Testis (tissue), 2 donors: ENCODE measurements at regions not wholly inside any gene's neighbourhood (a gene's known extent, or its start where the extent isn't known, plus 50 kb on each side); places are given as distances from the start of the nearest gene placed in this dataset.
A peak's percentile ranks its signal among the peaks of the same experiment; 100 is the strongest.
"Not testable (repeated sequence)": the region's sequence is repeated elsewhere in the genome, so short reads cannot be mapped to it uniquely, and the experiment has no call there.

Experiments
- DNase-seq: peaks from one replicate; pipeline ENCODE4 v3.0.0-alpha.2; 2019
- H3K27ac ChIP-seq, 2 donors: fragments of 200-600 bp; sonication (generic); one replicate each; pipeline ENCODE4 v1.5.1; 2019
- H3K27me3 ChIP-seq: fragments of 200-600 bp; sonication (generic); one replicate; pipeline ENCODE4 v1.5.1; 2019
- H3K36me3 ChIP-seq: fragments of 200-600 bp; sonication (generic); one replicate; pipeline ENCODE4 v1.5.1; 2017; ENCODE audit warnings: low read depth; ENCODE audit errors: missing control alignments
- H3K4me1 ChIP-seq: fragments of 200-600 bp; sonication (generic); one replicate; pipeline ENCODE4 v1.5.1; 2019
- H3K4me3 ChIP-seq, 2 donors: fragments of 200-600 bp; sonication (generic); one replicate each; pipeline ENCODE4 v1.5.1; 2017 to 2019
- H3K9me3 ChIP-seq: fragments of 200-600 bp; sonication (generic); one replicate; pipeline ENCODE4 v1.5.1; 2017
- CTCF ChIP-seq, 3 experiments: fragments of 450-650 bp in 2 of 3; fragments of 200-600 bp in 1 of 3; sonication (generic) in 1 of 3; IDR thresholded peaks; one replicate each; pipeline ENCODE4 v1.5.1; 2016 to 2019; ENCODE audit warnings: antibody characterized with exemption in 3 of 3, mild to moderate bottlenecking in 2 of 3, moderate library complexity in 1 of 3
- POLR2A ChIP-seq: fragments of 450-650 bp; IDR thresholded peaks from one replicate; pipeline ENCODE4 v1.6.1; 2017; ENCODE audit warnings: antibody characterized with exemption, mild to moderate bottlenecking, moderate library complexity
- WGBS, 2 donors: methylation state at CpG; one replicate each; pipeline ENCODE4 v1.1.5; 2018; 5-methylcytosine and 5-hydroxymethylcytosine counted together
- intact Hi-C: fragments of 100-400 bp; cut with DNase I; formaldehyde crosslinking; loops from one replicate; pipeline ENCODE4 v1.15.1; 2023; ENCODE audit warnings: low total_unique reads

DNA sequence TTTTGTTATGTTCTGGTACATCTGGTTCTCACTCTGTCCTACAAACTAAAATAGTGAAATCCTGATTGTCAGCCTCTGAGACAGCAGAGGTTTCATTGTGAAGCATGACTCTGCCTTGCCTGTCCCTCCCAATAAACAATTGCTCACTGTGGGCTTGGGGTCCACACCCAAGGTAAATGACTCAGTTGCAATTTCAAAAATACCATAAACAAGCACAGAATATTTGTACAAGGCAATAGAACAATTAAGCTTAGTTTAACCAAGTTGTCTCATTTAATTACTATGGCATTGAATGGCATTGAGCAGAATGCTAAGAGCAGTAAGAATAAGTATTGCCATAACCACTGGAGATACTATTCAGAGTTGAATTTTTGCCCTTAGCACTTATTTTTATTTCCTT, 353.6 kb downstream of the SPRY2 start:
- TF ChIP-seq POLR2A = no peak
- TF ChIP-seq CTCF (IDR thresholded peaks at IDR 0.05) = no peak
- Histone ChIP-seq H3K4me1 (no peaks in the 10 kb centered on the region), H3K27me3 (no peaks in the 10 kb centered on the region), H3K27ac (no peak overlapping the region), H3K9me3 (no peaks in the 10 kb centered on the region), H3K4me3 (no peak overlapping the region), H3K36me3 (no peaks in the 10 kb centered on the region)
- intact Hi-C loops = no loop called here
- DNase-seq = no peak

GRCh38 chr13:79986890-79987289, 354.0 kb downstream of the SPRY2 start:
- TF ChIP-seq CTCF (IDR thresholded peaks at IDR 0.05) = no peak
- TF ChIP-seq POLR2A = no peak
- no peaks in the 10 kb centered on the region for H3K4me1 ChIP-seq
- no peaks in the 10 kb centered on the region for H3K36me3 ChIP-seq
- no peak overlapping the region for H3K4me3 ChIP-seq
- H3K27ac ChIP-seq = no peak overlapping the region
- H3K9me3 ChIP-seq = no peaks in the 10 kb centered on the region
- 82 to 100% methylated on average over 1 of the region's 1 CpG for WGBS, 2 donors
- no peak for DNase-seq
- H3K27me3 ChIP-seq = no peaks in the 10 kb centered on the region
- intact Hi-C loops = no loop called here

DNA sequence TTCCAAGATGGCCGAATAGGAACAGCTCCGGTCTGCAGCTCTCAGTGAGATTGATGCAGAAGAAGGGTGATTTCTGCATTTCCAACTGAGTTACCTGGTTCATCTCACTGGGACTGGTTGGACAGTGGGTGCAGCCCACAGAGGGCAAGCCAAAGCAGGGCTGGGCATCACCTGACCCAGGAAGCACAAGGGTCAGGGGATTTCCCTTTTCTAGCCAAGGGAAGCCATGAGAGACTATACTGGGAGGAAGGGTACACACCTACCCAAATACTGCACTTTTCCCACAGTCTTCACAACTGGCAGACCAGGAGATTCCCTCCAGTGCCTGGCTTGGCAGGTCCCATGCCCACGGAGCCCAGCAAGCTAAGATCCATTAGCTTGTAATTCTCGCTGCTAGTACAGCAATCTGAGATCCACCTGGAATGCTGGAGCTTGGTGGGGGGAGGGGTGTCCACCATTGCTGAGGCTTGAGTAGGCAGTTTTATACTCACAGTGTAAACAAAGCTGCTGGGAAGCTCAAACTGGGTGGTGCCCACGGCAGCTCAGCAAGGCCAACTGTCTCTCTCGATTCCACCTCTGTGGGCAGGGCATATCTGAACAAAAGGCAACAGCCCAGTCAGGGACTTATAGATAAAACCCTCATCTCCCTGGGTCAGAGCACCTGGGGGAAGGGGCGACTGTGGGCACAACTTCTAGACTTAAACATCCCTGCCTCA, 365.8 kb downstream of the SPRY2 start:
- H3K27me3 ChIP-seq, H3K36me3 ChIP-seq, intact Hi-C loops, H3K27ac ChIP-seq, H3K4me1 ChIP-seq, H3K4me3 ChIP-seq, H3K9me3 ChIP-seq, DNase-seq: not testable (repeated sequence)
- WGBS, 2 donors = 91 to 93% methylated on average over 4 to 7 of the region's 7 CpGs

DNA sequence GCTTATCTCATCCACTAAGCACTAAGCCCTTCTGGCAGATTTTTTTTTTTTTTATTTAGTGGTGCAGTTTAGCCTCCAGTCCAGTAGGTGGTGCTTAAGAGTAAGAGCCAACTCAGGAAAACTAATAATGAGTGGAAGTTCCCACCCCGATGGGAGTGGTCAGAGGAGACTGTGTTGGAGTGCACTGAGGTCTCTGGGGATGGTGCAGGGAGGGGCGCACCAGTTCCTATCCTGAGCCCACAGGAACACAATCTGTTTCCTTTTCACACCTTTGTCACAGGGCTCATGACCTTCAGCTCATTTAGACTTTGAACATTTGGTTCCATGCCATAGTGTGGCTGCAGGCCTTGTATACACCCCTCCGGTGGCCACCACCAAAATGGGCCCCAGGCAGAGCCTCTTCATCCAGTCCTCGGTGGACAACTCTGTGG, 367.4 kb downstream of the SPRY2 start:
- Histone ChIP-seq H3K36me3 (no peaks in the 10 kb centered on the region), H3K4me1 (no peaks in the 10 kb centered on the region), H3K27ac (no peak overlapping the region), H3K27me3 (no peaks in the 10 kb centered on the region), H3K9me3 (no peaks in the 10 kb centered on the region), H3K4me3 (no peak overlapping the region)
- TF ChIP-seq CTCF (IDR thresholded peaks at IDR 0.05) (peak in 1 of 3 experiments; percentile 54), POLR2A (no peak)
- DNase-seq = peak; percentile 18
- whole genome bisulfite sequencing, 2 donors = 79 to 81% methylated on average over 4 of the region's 4 CpGs
- intact Hi-C loops = no loop called here

DNA sequence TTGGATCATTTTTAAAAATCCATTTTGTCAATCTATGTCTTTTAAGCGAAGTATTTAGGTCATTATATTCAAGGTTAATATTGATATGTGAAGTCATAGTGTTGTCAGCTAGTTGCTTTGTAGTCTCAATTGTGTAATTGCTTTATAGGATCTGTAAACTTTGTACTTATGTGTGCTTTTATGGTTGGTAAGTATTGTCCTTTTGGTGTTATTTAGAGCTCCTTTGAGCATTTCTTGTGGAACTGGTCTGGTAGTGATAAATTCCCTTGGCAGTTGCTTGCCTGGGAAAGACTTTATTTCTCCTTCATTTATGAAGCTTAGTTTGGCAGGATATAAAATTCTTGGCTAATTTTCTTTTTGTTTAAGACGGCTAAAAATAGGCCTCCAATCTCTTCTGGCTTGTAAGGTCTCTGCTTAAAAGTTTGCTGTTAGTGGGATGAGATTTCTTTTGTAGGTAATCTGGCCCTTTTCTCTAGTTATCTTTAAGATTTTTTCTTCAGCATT, 368.8 kb downstream of the SPRY2 start:
- no peak overlapping the region for H3K27ac ChIP-seq
- no peak overlapping the region for H3K4me3 ChIP-seq
- H3K36me3 ChIP-seq = no peaks in the 10 kb centered on the region
- intact Hi-C loops = no loop called here
- DNase-seq = no peak
- no peaks in the 10 kb centered on the region for H3K9me3 ChIP-seq
- H3K27me3 ChIP-seq = no peaks in the 10 kb centered on the region
- TF ChIP-seq POLR2A (no peak), CTCF (IDR thresholded peaks at IDR 0.05) (no peak)
- 87 to 92% methylated on average over 2 of the region's 2 CpGs for WGBS, 2 donors
- H3K4me1 ChIP-seq = no peaks in the 10 kb centered on the region
